Kidney (tissue), 13 donors: ENCODE measurements at regions not wholly inside any gene's neighbourhood (a gene's known extent, or its start where the extent isn't known, plus 50 kb on each side); places are given as distances from the start of the nearest gene placed in this dataset.
A peak's percentile ranks its signal among the peaks of the same experiment; 100 is the strongest.

ENCODE experiments used
- DNase-seq, 5 donors: peaks; one replicate each; pipeline ENCODE4 v3.0.0-alpha.2; 2013 to 2020
- FAIRE-seq: peaks from 2 replicates; lab custom pipeline; 2012; peaks lifted over from hg19 to GRCh38; lab: Jason Lieb, UNC
- H3K27ac ChIP-seq, 2 donors: one replicate each; pipeline ENCODE4 v1.7.0; 2013; ENCODE audit warnings: low read depth in 2 of 2, low read length in 2 of 2, inconsistent platforms in 1 of 2
- H3K27me3 ChIP-seq: one replicate; pipeline ENCODE4 v1.7.1; 2013; ENCODE audit warnings: low read length, inconsistent platforms; ENCODE audit not compliant: control insufficient read depth, insufficient read depth
- H3K36me3 ChIP-seq, 3 donors: one replicate each; pipeline versions ENCODE4 v1.7.0 to v1.7.1; 2013; ENCODE audit warnings: low read length in 3 of 3, control low read depth in 1 of 3, inconsistent platforms in 1 of 3; ENCODE audit not compliant: insufficient read depth in 3 of 3, control insufficient read depth in 2 of 3
- H3K4me1 ChIP-seq, 3 donors: one replicate each; pipeline versions ENCODE4 v1.7.0 to v1.7.1; 2013; ENCODE audit warnings: low read length in 3 of 3, inconsistent platforms in 1 of 3, low read depth in 1 of 3; ENCODE audit not compliant: control insufficient read depth in 2 of 3, insufficient read depth in 2 of 3
- H3K4me3 ChIP-seq, 3 donors: one replicate each; pipeline versions ENCODE4 v1.7.0 to v1.8.1; 2013; ENCODE audit warnings: low read length in 3 of 3, control low read depth in 1 of 3, inconsistent platforms in 1 of 3
- H3K9ac ChIP-seq, 3 donors: one replicate each; pipeline versions ENCODE4 v1.7.0 to v1.7.1; 2013; ENCODE audit warnings: low read length in 3 of 3, control low read depth in 1 of 3, inconsistent platforms in 1 of 3
- H3K9me3 ChIP-seq, 3 donors: one replicate each; pipeline versions ENCODE4 v1.7.0 to v1.7.1; 2013; ENCODE audit warnings: low read length in 3 of 3, control low read depth in 1 of 3, inconsistent platforms in 1 of 3; ENCODE audit not compliant: control insufficient read depth in 2 of 3, insufficient read depth in 1 of 3
- intact Hi-C: fragments of 100-400 bp; cut with DNase I; formaldehyde crosslinking; loops from one replicate; pipeline ENCODE4 v1.11.1; 2022
- TF ChIP-seq, protein P1 (sequence below): IDR thresholded peaks from 3 replicates; pipeline ENCODE4 v1.5.1; 2012; ENCODE audit warnings: mild to moderate bottlenecking, moderate library complexity, borderline replicate concordance; ENCODE audit not compliant: insufficient read depth; ENCODE audit errors: extremely low read depth
- donor health status: control.
- donor health status: control.
- donor health status: control.
- donor health status: control.
- donor health status: control.
- donor health status: DM: yes; HTN: yes; CAD: no.
- donor health status: Normal renal cell carcinoma (clear cell type).

DNA sequence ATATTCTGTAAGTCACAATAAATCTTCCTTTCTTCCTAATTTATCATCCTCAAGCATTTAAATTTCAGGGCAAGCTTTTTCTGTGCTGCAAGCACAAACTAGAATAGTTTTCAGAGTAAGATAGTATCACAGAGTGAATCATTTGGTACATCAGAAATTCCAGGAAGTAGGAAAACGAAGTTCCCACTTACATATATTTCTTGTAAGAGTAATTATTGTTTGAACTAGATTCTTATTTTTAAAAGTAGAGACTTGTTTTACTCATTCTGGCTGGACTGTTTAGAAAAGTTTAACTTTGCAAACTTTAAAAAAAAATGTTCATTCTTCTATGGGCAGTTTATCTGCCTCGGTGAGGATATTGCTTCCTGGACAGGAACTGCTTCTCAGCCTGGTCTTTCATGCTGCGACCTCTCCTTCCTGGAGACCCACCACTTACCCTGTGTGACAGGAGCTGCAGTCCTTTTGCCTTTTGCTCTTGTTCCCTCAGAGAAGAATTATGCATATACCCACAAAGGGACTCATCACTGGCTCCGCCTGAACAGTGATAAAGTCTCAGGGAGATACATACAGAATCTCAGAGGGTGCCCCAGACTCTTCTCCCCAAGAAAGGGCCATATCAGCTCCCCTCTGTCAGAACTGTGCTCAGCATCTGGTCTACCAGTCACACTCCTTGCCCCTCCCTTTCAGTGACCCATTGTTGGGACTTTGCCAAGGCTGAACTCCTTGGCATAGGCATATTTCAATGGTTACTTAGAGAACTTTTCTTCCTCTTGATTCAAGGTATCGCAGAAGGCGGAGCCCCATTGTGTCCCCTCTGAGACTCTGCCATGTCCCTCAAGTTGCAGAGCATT lies 102.7 kb upstream of the CD55 start:
- Histone ChIP-seq H3K4me3 (no peak overlapping the region), H3K27me3 (no peaks in the 10 kb centered on the region), H3K9ac (no peak overlapping the region), H3K36me3 (no peaks in the 10 kb centered on the region), H3K4me1 (peaks cover 0 to 4% (median 0%) of the 10 kb centered on the region in 3 donors), H3K9me3 (peaks cover 0 to 3% (median 0%) of the 10 kb centered on the region in 3 donors), H3K27ac (no peak overlapping the region)
- peak in 1 of 5 donors; percentile 54 for DNase-seq
- FAIRE-seq: no peak
- TF ChIP-seq, protein P1, sequence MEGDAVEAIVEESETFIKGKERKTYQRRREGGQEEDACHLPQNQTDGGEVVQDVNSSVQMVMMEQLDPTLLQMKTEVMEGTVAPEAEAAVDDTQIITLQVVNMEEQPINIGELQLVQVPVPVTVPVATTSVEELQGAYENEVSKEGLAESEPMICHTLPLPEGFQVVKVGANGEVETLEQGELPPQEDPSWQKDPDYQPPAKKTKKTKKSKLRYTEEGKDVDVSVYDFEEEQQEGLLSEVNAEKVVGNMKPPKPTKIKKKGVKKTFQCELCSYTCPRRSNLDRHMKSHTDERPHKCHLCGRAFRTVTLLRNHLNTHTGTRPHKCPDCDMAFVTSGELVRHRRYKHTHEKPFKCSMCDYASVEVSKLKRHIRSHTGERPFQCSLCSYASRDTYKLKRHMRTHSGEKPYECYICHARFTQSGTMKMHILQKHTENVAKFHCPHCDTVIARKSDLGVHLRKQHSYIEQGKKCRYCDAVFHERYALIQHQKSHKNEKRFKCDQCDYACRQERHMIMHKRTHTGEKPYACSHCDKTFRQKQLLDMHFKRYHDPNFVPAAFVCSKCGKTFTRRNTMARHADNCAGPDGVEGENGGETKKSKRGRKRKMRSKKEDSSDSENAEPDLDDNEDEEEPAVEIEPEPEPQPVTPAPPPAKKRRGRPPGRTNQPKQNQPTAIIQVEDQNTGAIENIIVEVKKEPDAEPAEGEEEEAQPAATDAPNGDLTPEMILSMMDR: no peak
- intact Hi-C loops: no loop called here

DNA sequence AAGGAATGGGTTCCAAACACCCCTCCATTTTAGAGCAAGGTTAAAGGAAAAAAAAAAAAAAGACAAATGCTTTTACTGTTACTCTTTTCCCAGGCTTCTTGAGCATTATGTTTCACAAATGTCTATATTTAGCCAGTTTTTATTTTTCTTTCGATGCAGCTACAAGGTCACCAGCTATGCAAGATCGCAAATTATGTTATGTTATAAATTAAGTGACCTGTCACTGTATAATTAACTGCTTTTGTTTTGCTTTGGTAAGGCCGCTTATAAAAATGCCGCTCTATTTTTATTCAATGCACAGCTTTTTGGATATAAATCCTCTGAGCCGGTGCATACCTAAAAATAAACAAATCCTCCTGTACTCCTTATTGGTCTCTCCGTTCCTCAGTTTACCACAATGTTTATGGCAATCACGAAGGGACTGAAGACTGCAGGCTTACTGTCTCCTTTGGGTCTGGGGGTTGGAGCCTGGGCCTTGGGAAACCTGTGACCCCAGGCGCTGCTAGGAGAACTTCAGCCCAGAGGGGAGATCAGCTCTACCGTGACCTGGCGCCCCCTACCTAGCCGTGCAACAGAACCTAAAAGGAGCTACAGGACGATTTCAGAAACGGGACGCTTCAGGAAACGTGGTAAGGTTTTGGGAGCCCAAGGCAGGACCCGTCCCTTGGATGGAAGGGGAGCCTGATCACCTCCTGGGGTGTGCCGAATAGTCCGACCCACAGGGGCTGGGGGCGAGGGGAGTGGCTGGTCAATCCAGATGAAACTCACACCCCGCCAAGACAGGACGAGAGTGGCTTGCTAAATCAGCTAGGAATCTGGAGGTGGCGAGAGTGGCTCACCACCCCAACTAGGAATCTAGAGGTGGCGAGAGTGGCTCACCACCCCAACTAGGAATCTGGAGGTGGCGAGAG lies 101.2 kb upstream of the CD55 start:
- Histone ChIP-seq H3K36me3 (no peaks in the 10 kb centered on the region), H3K4me3 (no peak overlapping the region), H3K4me1 (peaks cover 0 to 4% (median 0%) of the 10 kb centered on the region in 3 donors), H3K27ac (no peak overlapping the region), H3K9me3 (no peaks in the 10 kb centered on the region), H3K27me3 (no peaks in the 10 kb centered on the region), H3K9ac (no peak overlapping the region)
- no peak for FAIRE-seq
- TF ChIP-seq, protein P1: no peak
- DNase-seq: peak in 3 of 5 donors; percentile 39 to 87 (median 72)
- intact Hi-C loops: no loop called here

DNA sequence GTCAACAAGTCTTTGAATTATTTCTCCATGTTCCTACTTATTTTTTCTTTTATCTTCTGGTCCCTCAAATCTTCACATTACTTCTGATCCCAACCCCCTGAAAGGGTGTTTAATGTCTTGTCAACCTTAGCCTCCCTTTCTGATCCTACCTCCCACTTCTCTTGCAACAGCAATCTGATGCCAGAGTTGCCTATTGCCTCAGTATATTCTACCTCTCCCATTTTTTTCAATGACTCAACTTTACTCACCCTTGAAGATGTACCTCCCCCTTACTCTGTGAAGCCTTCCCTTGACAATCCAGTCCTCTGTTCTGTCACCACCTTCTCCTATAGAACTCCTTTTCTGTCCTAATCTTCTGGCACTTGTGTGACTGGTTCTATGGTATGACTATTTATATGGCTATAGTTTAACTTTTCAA lies 99.5 kb upstream of the CD55 start:
- no peak for FAIRE-seq
- intact Hi-C loops: no loop called here

More for the DNA sequence above, 99.5 kb upstream of the CD55 start:
- Histone ChIP-seq H3K27ac (no peak overlapping the region), H3K4me3 (no peak overlapping the region), H3K36me3 (no peaks in the 10 kb centered on the region), H3K27me3 (no peaks in the 10 kb centered on the region), H3K9me3 (no peaks in the 10 kb centered on the region), H3K4me1 (peaks cover 0 to 4% (median 0%) of the 10 kb centered on the region in 3 donors), H3K9ac (no peak overlapping the region)
- DNase-seq: peak in 1 of 5 donors; percentile 35
- TF ChIP-seq, protein P1: no peak
